HG03571 (cell line): ENCODE measurements at regions not wholly inside any gene's neighbourhood (a gene's known extent, or its start where the extent isn't known, plus 50 kb on each side); places are given as distances from the start of the nearest gene placed in this dataset.
A peak's percentile ranks its signal among the peaks of the same experiment; 100 is the strongest.

Experiments used
- ATAC-seq: cut with Tn5 transposase; IDR thresholded peaks from one replicate; pipeline ENCODE4 v1.9.1; 2021; ENCODE audit not compliant: unreplicated experiment

DNA sequence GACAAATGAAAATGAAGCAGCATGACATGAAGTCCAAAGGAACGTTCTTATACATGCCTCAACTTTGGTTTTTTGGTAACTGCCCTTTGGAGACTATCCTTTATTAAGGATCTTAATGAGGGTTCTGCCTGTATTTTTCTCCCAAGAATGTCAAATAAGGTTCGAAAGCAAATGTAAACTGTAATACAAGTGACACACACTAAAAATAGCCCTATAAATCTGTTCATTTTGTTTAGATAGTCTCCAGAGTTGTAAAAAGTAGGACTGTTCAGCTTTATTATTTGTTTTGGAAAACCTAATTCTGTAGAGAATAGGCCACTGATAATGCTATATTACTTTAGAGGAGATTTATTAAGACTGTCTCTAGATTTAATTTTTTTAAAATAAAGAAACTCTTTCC, 80.5 kb upstream of the CDIN1 start:
- ATAC-seq, result no peak

DNA sequence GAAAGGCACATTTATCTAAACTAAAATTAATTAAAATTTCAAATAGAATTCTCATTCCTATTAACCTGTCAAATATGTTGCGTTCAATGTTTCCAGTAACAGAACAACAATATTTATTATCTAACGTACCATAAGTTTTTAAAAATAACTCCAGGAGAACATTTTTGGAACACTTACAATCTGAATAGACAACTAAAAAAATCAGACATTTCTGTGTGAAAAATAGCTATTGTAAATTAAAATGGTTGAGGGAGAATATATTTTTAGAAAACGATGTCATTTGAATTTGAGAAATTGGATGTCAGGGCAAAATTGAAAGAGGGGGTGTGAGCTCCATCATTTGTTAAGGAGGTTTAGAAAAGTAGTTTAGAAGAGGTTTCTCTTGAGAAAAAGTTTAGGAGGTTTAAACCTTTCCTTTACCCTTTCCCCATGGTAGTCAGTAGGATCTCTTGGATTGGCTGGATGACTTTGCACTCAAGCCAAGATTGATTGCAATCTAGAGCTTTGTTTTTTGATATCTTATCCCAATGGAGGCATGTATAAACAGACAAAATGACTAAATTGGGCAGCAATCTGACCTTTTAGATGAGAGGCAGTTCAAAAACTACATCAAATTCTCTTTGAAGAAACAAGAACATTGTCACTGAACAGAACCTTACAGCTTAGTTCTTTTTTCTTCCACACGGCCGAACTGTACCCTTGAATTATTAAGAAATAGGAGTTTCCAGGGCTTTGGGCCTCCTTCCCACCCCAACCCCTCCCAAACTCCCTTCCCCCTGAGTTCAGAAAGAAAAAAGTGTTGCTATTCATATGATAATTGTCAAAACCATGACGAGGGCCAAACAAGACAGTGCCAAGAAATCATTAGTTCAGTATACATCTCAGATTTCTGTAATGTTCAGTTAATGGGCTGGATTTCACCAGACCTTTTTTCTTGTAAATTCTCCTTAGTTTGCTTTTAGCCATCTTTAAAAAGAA, 79.7 kb upstream of the CDIN1 start:
- ATAC-seq, result no peak

DNA sequence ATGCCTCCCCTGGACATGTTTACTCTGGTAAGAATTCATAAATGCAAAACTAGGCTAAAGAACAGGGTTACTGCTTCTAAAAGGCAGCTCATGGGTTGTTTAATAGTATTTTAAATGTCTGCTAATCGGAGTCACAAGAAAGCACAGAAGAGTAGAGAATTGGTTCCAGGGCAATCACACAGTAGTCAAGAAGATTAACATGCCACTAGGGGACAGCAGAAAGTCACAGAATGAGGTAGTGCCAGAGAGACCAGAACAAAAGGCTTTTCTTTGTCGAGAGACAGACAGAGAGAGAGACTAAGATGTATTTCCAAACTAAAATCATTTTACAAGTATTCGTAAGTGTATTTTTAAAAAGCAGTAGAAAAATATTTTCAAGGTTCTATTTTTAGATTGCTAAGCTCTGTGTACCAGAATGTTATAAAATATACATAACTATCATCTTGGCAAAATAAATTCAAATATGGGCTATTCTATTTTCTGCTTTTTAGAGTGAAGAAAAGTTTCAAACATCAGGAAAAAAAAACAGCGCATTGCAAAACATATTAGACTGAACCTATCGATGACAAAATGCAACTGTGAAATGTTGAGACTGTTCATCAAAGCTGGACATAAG, 78.3 kb upstream of the CDIN1 start:
- ATAC-seq, result peak; percentile 72

DNA sequence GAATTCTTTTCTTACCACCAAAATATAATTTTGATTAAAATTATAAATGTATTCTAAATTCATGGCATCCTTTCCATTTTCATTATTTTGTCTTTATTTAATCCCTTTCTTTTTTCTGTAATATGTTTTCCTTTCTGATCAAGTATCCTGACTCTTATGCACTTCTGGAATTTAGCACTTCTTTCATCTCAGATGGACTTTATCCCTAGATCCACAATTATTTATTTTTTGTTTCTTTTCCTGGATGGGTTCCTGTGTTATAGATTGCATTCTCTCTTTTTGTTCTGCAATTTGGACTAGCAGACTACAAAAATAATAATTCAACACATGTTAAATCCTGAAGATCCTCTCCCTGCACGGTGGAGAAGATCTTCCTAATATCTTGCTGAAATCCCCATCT, 76.9 kb upstream of the CDIN1 start:
- no peak for ATAC-seq

DNA sequence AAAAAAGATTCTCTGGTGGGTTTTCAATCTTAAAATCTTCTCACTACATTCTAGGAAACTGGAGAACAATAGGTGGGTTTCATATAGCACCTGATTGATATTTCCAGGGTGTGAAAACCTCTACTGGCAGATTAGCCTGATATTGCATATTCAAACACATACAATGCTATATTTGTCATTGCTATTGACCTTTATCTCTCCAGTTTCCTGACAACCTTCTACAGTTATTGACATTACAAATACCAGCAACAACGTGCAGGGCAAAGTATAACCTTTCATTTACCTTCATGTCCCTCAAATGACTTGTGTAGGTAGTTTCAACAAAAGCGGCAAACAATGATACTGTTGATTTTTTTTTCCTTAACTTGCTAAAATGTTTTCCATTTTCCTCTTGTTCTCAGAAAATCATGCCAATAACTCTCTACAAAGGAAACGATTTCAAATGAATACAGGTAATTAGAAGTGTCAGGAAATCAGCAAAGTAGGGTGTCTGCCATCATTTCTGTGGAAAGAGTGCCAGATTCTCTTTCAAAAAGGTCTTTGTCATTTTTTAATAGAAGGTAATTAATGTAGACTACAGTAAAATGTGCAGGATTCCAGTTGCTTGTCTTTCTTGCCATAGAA, 72.6 kb upstream of the CDIN1 start:
- ATAC-seq, result no peak

DNA sequence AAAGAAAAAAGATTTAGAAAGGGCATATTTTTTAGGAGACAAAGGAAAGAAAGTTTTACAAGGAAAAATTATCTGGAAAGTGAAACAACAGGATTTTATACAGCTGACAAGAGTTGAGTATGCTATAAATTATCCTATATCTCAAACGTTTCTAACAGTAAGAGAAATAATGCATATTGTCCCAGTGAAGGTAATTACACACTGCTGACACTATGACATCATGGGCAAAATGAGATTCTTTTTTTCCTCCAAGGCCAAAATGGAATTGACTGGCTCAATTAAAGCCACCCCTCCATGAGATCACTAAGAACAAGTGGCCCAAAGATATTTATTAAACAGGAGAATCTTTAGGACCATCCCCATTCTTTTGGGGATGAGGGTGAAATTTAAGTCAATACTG, 72.0 kb upstream of the CDIN1 start:
- ATAC-seq, result no peak

DNA sequence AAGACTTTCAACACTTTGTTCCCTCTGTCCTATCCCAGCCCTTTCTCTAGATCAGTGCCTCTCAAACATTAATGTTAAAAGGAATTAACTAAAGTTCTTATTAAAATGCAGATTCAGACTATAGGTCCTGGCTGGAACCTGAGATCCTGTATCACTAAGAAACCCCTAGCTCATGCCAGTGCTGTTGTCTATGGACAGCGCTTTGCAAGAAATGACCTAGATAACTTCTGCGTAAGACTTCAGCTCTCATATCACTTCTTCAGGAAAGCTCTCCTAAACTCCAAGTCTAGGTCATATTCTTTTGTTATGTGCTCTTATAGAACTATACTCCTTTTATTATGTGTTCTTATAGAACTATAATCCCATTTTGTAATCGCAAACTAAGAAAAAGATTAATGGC, 67.8 kb upstream of the CDIN1 start:
- ATAC-seq, result no peak

DNA sequence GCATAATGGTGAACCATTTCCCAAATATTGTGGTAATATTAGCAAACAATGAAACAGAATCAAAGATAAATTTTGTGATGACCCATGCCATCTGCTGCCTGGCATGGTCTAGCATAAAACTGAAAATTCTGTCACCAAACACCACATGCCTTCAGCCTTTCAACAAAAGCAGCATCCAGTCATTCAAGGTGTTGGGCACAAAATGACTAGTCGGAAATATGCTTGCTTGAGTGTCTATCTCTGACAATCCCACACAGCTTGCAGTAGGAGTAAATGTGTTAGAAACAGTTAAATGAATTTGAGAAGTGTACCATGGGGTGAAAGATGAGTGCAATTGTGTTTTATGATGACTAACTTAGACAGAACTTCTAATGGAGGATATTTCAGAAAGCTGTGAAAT, 61.7 kb upstream of the CDIN1 start:
- ATAC-seq, result no peak

DNA sequence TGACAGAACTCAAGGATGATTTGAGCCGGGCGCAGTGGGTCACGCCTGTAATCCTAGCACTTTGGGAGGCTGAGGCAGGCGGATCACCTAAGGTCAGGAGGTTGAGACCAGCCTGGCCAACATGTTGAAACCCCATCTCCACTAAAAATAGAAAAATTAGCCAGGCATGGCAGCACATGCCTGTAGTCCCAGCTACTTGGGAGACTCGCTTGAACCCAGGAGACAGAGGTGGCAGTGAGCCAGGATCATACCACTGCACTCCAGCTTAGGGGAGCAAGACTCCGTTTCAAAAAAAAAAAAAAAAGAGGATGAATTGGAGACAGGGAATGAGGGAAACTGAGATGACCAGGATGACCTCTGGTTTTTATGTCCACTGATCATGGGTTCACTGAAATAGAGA, 60.4 kb upstream of the CDIN1 start:
- no peak for ATAC-seq

DNA sequence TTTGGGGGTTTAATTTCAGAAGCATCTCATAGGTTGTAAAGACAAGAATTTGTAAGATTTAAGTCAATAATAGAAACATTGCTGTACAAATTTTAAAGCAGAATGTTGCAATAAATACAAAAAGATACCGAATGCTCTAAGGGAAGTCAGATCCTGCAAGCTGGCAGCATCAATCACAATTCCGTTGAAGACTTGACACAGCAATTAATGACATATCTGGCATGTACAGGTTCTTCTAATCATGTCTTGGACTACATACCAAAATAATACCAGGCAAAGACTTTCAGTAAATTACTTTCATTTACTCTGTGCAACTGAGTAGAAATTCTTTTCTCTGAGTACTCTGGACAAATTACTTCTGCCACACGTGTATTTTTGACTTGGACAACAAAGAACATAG, 54.0 kb upstream of the CDIN1 start:
- ATAC-seq, result no peak

DNA sequence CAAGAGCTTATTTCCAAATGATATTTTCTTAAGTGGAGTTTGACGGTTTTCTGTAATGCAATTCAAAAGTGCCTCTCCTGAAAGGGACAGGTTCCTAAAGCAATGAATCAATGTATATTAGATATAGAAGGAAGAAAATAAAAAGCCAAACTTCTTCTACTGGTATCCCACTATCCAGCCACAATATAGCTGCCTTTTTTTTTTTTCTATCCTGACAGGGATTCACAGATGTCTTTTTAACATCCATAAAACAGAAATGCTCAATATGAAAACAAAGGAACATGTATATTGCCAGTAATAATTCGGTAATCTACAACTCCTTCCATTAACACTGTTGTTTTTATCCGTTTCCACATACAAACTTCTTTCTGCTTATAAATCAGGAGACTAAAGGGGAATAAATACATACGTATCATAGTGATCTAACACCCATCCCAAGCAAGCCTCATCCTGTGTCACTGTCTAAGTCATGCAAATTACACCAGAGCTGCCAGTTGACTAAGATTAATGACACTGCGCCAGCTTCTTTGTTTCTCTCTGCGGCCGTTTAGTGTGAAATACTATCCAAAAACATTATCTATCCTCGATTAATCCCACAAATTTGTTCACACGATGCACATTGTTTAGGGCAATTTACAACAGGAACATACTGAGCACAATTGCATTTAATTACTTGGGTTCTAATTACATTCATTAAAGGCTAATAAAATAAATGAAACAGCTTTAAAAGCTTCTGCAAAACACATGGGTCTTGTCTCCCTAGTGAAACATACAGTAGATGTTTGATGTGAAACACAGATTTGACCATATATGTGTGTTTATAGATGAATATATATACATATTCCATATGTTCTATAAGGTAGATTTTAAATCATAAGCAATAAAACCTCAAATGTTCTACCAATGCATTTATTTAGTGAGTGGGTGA, 51.9 kb upstream of the CDIN1 start:
- ATAC-seq, result no peak

DNA sequence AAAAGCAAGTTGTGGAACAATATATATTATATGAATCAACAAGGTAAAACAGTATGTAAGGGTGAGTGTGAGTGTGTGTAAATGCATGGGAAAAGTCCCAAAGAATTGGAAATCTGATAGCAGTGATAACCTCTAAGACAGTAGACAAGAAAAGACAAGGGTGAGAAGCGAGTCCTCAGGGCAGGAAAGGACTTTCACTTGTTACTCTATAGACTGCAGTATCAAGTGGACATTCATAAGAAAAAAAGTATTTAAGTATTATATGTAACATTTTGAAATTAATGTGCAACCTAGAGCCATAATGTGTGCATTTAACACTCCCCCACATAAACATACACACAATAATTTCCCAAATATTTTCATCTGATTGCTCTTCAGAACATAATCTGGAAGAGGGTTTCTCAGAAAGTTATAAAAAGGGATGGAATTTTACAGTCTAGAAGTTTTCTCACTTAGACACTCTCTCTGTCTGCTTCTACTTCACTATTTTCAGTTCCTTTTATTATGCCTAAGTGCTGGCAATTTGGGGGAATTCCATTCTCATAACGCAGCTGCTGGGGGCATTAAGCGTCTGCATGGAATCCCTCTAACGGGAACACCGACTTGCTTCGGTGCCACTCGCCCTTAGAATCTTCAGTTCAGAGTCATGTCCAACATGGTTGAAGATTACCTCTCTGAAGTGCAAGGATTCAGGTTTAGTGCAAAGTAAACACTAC, 50.0 kb upstream of the CDIN1 start:
- no peak for ATAC-seq
